IMR-90 (cell line): ENCODE measurements at regions not wholly inside any gene's neighbourhood (a gene's known extent, or its start where the extent isn't known, plus 50 kb on each side); places are given as distances from the start of the nearest gene placed in this dataset.

ENCODE experiments used
- ATAC-seq: fragments of 200-7000 bp; cut with Tn5 transposase; 2 replicates; pipeline ENCODE4 v1.9.1; 2020; ENCODE audit warnings: low read depth, mild to moderate bottlenecking, moderate library complexity
- BruUV-seq: library from RNA; stranded (reverse); fragments of 400-500 nt; replicated peaks from 2 replicates; lab custom pipeline; 2021; lab: Mats Ljungman, UMichigan
- CTCF ChIA-PET: fragments of 300-600 bp; formaldehyde crosslinking; extraction: SDS; loops from one replicate; lab custom pipeline; 2021; ENCODE audit warnings: antibody characterized with exemption; lab: Yijun Ruan, JAX
- POLR2A ChIA-PET: fragments of 300-600 bp; sonication (Branson Sonifier 250); formaldehyde crosslinking; loops from one replicate; lab custom pipeline; 2022; ENCODE audit warnings: antibody characterized with exemption; ENCODE audit not compliant: unreplicated experiment; lab: Charles Lee
- DNase-seq: peaks from one replicate; pipeline ENCODE4 v3.0.0; 2013
- H2AFZ ChIP-seq: replicated peaks from 2 replicates; pipeline ENCODE3; 2013; ENCODE audit warnings: low read length, mild to moderate bottlenecking; ENCODE audit not compliant: poor library complexity
- H2AK5ac ChIP-seq: 2 replicates; pipeline ENCODE4 v1.6.1; 2013; ENCODE audit warnings: low read depth, low read length, inconsistent platforms
- H2AK9ac ChIP-seq: replicated peaks from 2 replicates; pipeline ENCODE3; 2013; ENCODE audit warnings: mild to moderate bottlenecking, low read depth, low read length, moderate library complexity; ENCODE audit not compliant: poor library complexity
- H2BK120ac ChIP-seq: 2 replicates; pipeline ENCODE4 v1.6.1; 2013; ENCODE audit warnings: low read depth, low read length, inconsistent platforms
- H2BK15ac ChIP-seq: 3 replicates; pipeline ENCODE4 v1.6.1; 2013; ENCODE audit warnings: low read depth, low read length, inconsistent platforms
- H2BK20ac ChIP-seq: 2 replicates; pipeline ENCODE4 v1.6.1; 2013; ENCODE audit warnings: low read depth, mild to moderate bottlenecking, inconsistent platforms, low read length, moderate library complexity
- H2BK5ac ChIP-seq: 2 replicates; pipeline ENCODE4 v1.6.1; 2013; ENCODE audit warnings: mild to moderate bottlenecking, low read depth, low read length, inconsistent platforms; ENCODE audit not compliant: poor library complexity, severe bottlenecking
- H3K14ac ChIP-seq: replicated peaks from 2 replicates; pipeline ENCODE4 v1.6.1; 2013; ENCODE audit warnings: low read depth, low read length, inconsistent platforms
- H3K18ac ChIP-seq: 2 replicates; pipeline ENCODE4 v1.6.1; 2013; ENCODE audit warnings: low read depth, low read length, control low read depth
- H3K23ac ChIP-seq: 2 replicates; pipeline ENCODE4 v1.6.1; 2013; ENCODE audit warnings: low read depth, low read length, inconsistent platforms
- H3K27ac ChIP-seq: 2 replicates; pipeline ENCODE4 v1.5.1; 2013; ENCODE audit warnings: mild to moderate bottlenecking, control low read depth, low read length; ENCODE audit not compliant: insufficient read depth
- H3K27me3 ChIP-seq: 2 replicates; pipeline ENCODE4 v1.6.1; 2013; ENCODE audit warnings: low read length; ENCODE audit not compliant: control insufficient read depth, insufficient read depth
- H3K36me3 ChIP-seq: 2 replicates; pipeline ENCODE4 v1.6.1; 2013; ENCODE audit warnings: low read length, mixed read lengths; ENCODE audit not compliant: control insufficient read depth, insufficient read depth
- H3K4ac ChIP-seq: 2 replicates; pipeline ENCODE4 v1.6.1; 2013; ENCODE audit warnings: low read depth, low read length, inconsistent platforms
- H3K4me1 ChIP-seq: 2 replicates; pipeline ENCODE4 v1.6.1; 2013; ENCODE audit warnings: low read length, mixed read lengths; ENCODE audit not compliant: control insufficient read depth, insufficient read depth
- H3K4me2 ChIP-seq: 2 replicates; pipeline ENCODE4 v1.6.1; 2013; ENCODE audit warnings: low read depth, mild to moderate bottlenecking, control low read depth, low read length, moderate library complexity
- H3K4me3 ChIP-seq: 2 replicates; pipeline ENCODE4 v1.5.1; 2013; ENCODE audit warnings: low read depth, mild to moderate bottlenecking, control low read depth, low read length, moderate library complexity; ENCODE audit not compliant: insufficient read depth
- H3K56ac ChIP-seq: 2 replicates; pipeline ENCODE4 v1.6.1; 2013; ENCODE audit warnings: low read length, inconsistent platforms; ENCODE audit not compliant: insufficient read depth; ENCODE audit errors: extremely low read depth
- H3K79me1 ChIP-seq, 2 experiments: 2 replicates each; pipeline ENCODE4 v1.6.1; 2013; ENCODE audit warnings: low read length in 2 of 2, inconsistent platforms in 1 of 2, low read depth in 1 of 2
- H3K9ac ChIP-seq: 2 replicates; pipeline ENCODE4 v1.6.1; 2013; ENCODE audit warnings: low read depth, low read length, control low read depth
- H3K9me1 ChIP-seq: 2 replicates; pipeline ENCODE4 v1.6.1; 2013; ENCODE audit warnings: low read length, inconsistent platforms; ENCODE audit not compliant: insufficient read depth
- H3K9me3 ChIP-seq: 2 replicates; pipeline ENCODE4 v1.6.1; 2013; ENCODE audit warnings: low read length; ENCODE audit not compliant: control insufficient read depth, insufficient read depth
- H4K20me1 ChIP-seq: 2 replicates; pipeline ENCODE4 v1.6.1; 2013; ENCODE audit warnings: low read length, inconsistent platforms; ENCODE audit not compliant: insufficient read depth
- H4K5ac ChIP-seq: 2 replicates; pipeline ENCODE4 v1.6.1; 2013; ENCODE audit warnings: mild to moderate bottlenecking, low read depth, low read length, control low read depth
- H4K8ac ChIP-seq, 2 experiments: 2 replicates each; pipeline ENCODE4 v1.6.1; 2013; ENCODE audit warnings: low read depth in 2 of 2, low read length in 2 of 2, control low read depth in 1 of 2, inconsistent platforms in 1 of 2
- H4K91ac ChIP-seq: 2 replicates; pipeline ENCODE4 v1.6.1; 2013; ENCODE audit warnings: low read depth, low read length, inconsistent platforms; ENCODE audit not compliant: insufficient read depth
- BHLHE40 ChIP-seq: fragments of 150-350 bp; IDR thresholded peaks from 2 replicates; pipeline ENCODE4 v1.6.1; 2016; ENCODE audit warnings: mild to moderate bottlenecking, low read depth, low read length
- CEBPB ChIP-seq: IDR thresholded peaks from 2 replicates; pipeline ENCODE4 v1.6.1; 2012; ENCODE audit warnings: low read depth, low read length, improper control_type of control experiment
- CHD1 ChIP-seq: IDR thresholded peaks from 2 replicates; pipeline ENCODE4 v1.6.1; 2012; ENCODE audit warnings: low read depth, low read length, improper control_type of control experiment
- CTCF ChIP-seq: conservative IDR thresholded peaks from 2 replicates; pipeline ENCODE4 v1.5.1; 2012; ENCODE audit warnings: mild to moderate bottlenecking, low read depth, low read length, improper control_type of control experiment
- FOS ChIP-seq: fragments of 150-350 bp; IDR thresholded peaks from 2 replicates; pipeline ENCODE4 v1.6.1; 2016; ENCODE audit warnings: low read depth, low read length
- MAFK ChIP-seq: IDR thresholded peaks from 2 replicates; pipeline ENCODE4 v1.6.1; 2012; ENCODE audit warnings: low read depth, low read length, improper control_type of control experiment
- MAZ ChIP-seq: IDR thresholded peaks from 2 replicates; pipeline ENCODE4 v1.6.1; 2012; ENCODE audit warnings: low read depth, mild to moderate bottlenecking, low read length, improper control_type of control experiment, moderate library complexity, borderline replicate concordance
- MXI1 ChIP-seq: IDR thresholded peaks from 2 replicates; pipeline ENCODE4 v1.6.1; 2012; ENCODE audit warnings: low read depth, mild to moderate bottlenecking, low read length, moderate library complexity, borderline replicate concordance
- NFE2L2 ChIP-seq: fragments of 150-350 bp; IDR thresholded peaks from 2 replicates; pipeline ENCODE4 v1.6.1; 2016; ENCODE audit warnings: low read depth, mild to moderate bottlenecking, low read length
- POLR2A ChIP-seq: IDR thresholded peaks from 2 replicates; pipeline ENCODE4 v1.6.1; 2012; ENCODE audit warnings: mild to moderate bottlenecking, low read depth, low read length
- RAD21 ChIP-seq: IDR thresholded peaks from 2 replicates; pipeline ENCODE4 v1.6.1; 2012; ENCODE audit warnings: low read length, improper control_type of control experiment
- RCOR1 ChIP-seq: IDR thresholded peaks from 2 replicates; pipeline ENCODE4 v1.6.1; 2012; ENCODE audit warnings: mild to moderate bottlenecking, low read length, improper control_type of control experiment; ENCODE audit not compliant: insufficient replicate concordance
- RFX5 ChIP-seq: IDR thresholded peaks from 2 replicates; pipeline ENCODE4 v1.8.0; 2012; ENCODE audit warnings: low read depth, mild to moderate bottlenecking, low read length, moderate library complexity
- SMC3 ChIP-seq: fragments of 150-350 bp; IDR thresholded peaks from 2 replicates; pipeline ENCODE4 v1.6.1; 2016; ENCODE audit warnings: low read depth, mild to moderate bottlenecking, antibody characterized with exemption, low read length, moderate library complexity
- USF2 ChIP-seq: fragments of 150-350 bp; IDR thresholded peaks from 2 replicates; pipeline ENCODE4 v1.6.1; 2017; ENCODE audit warnings: mild to moderate bottlenecking, antibody characterized with exemption, low read length, low read depth
- WGBS, 2 experiments: methylation state at CpG; one replicate each; pipeline versions ENCODE4 v1.1.5 to v1.1.7; 2013; ENCODE audit warnings: missing lambda C conversion rate in 2 of 2; ENCODE audit not compliant: insufficient read length in 1 of 2; ENCODE audit errors: extremely low coverage in 2 of 2; 5-methylcytosine and 5-hydroxymethylcytosine counted together
- dilution Hi-C: fragments of 300-500 bp; cut with HindIII; formaldehyde crosslinking; loops from one replicate; pipeline ENCODE4 v1.14.3; 2018; ENCODE audit warnings: low sequenced_read_pairs; ENCODE audit not compliant: unreplicated experiment
- in situ Hi-C: fragments of 300-500 bp; cut with MboI; formaldehyde crosslinking; loops from 3 replicates; pipeline ENCODE4 v1.14.3; 2019; ENCODE audit warnings: low sequenced_read_pairs, inconsistent platforms, mixed read lengths
- intact Hi-C: fragments of 100-400 bp; cut with micrococcal nuclease; formaldehyde crosslinking; loops from 2 replicates; pipeline ENCODE4 v1.10.0; 2022
- TF ChIP-seq, protein P1 (sequence below): fragments of 150-350 bp; IDR thresholded peaks from 2 replicates; pipeline ENCODE4 v1.6.1; 2016; ENCODE audit warnings: low read depth, mild to moderate bottlenecking, low read length, moderate library complexity, borderline replicate concordance

DNA sequence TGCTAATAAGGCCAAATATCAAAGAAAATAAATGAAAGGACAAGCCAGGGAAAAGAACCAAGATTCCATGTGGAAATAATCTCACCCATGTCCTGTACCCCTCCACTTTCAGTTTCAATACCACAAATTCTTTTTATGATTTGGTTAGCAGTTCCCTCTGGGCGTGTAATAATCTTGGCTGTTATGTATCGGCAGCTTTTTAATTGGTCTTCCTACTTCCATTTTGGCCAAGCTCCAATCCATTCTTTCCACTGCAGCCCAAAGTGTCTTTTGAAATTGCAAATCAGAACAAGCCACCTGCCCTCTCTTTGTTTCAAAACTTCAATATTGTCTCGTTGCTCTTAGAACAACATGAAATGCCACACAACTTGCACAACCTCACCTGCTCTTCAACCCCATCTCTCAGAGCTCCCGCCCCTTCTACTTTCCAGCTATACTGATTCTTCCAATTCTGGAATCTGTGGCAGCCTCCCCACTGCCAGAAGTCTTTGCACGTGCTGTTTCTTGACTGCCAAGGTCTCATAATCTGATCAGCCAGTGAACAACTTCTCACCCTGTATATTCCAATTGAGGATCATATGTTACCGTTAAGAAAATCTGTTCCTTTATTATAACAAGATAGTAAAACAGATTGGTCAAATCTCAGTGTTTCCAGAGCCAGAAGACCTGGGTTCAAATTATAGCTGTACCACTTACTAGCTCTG, 354.5 kb downstream of the CBLN4 start:
- Histone ChIP-seq H3K14ac (no peak overlapping the region), H3K79me1 (no peaks in the 10 kb centered on the region), H3K27ac (no peak overlapping the region), H2BK5ac (no peak overlapping the region), H3K36me3 (no peaks in the 10 kb centered on the region), H4K91ac (no peak overlapping the region), H2AK9ac (no peak overlapping the region), H2AK5ac (no peak overlapping the region), H3K4me3 (no peak overlapping the region), H3K18ac (no peak overlapping the region), H4K8ac (no peak overlapping the region), H3K23ac (no peak overlapping the region), H3K9me1 (no peaks in the 10 kb centered on the region), H3K9ac (no peak overlapping the region), H3K56ac (no peak overlapping the region), H4K5ac (no peak overlapping the region), H3K27me3 (no peaks in the 10 kb centered on the region), H3K4me2 (no peak overlapping the region), H2BK15ac (no peak overlapping the region), H2BK20ac (no peak overlapping the region), H3K4me1 (no peaks in the 10 kb centered on the region), H2BK120ac (no peak overlapping the region), H3K9me3 (peaks cover 10% of the 10 kb centered on the region), H2AFZ (no peak overlapping the region), H4K20me1 (no peaks in the 10 kb centered on the region), H3K4ac (no peak overlapping the region)
- DNase-seq, result no peak
- TF ChIP-seq MXI1, result no peak
- no peak for TF ChIP-seq CHD1
- no peak for TF ChIP-seq BHLHE40
- TF ChIP-seq RAD21, result no peak
- no peak for TF ChIP-seq MAZ
- no peak for TF ChIP-seq RFX5
- TF ChIP-seq POLR2A, result no peak
- no peak for TF ChIP-seq SMC3
- TF ChIP-seq, protein P1, sequence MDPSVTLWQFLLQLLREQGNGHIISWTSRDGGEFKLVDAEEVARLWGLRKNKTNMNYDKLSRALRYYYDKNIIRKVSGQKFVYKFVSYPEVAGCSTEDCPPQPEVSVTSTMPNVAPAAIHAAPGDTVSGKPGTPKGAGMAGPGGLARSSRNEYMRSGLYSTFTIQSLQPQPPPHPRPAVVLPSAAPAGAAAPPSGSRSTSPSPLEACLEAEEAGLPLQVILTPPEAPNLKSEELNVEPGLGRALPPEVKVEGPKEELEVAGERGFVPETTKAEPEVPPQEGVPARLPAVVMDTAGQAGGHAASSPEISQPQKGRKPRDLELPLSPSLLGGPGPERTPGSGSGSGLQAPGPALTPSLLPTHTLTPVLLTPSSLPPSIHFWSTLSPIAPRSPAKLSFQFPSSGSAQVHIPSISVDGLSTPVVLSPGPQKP, result no peak
- no peak for TF ChIP-seq USF2
- TF ChIP-seq CEBPB, result no peak
- TF ChIP-seq MAFK, result no peak
- no peak for TF ChIP-seq FOS
- no peak for TF ChIP-seq NFE2L2
- no peak for TF ChIP-seq CTCF
- TF ChIP-seq RCOR1, result no peak
- ChIA-PET CTCF (no interaction called here), POLR2A (no interaction called here)
- dilution Hi-C loops (no loop called here), in situ Hi-C loops (no loop called here), intact Hi-C loops (no loop called here)
- 40% methylated on average over 2 of the region's 6 CpGs; no CpG with 5 or more reads in 1 of the 2 experiments for WGBS, 2 experiments
- BruUV-seq, result no TSS peak
- ATAC-seq, result no peak
